ENCODE measurements at regions not wholly inside any gene's neighbourhood (a gene's known extent, or its start where the extent isn't known, plus 50 kb on each side); places are given as distances from the start of the nearest gene placed in this dataset.
"Not testable (repeated sequence)": the region's sequence is repeated elsewhere in the genome, so short reads cannot be mapped to it uniquely, and the experiment has no call there.

- not testable (repeated sequence) for DNase-seq (ENCODE audit: low read depth, low spot score)
Measured at GRCh38 chr13:57909833-57910232, 278.3 kb downstream of the PCDH17 start.

- no peak for DNase-seq (ENCODE audit: low read depth, low spot score)
Measured at GRCh38 chr13:57918086-57918485, 286.5 kb downstream of the PCDH17 start.

GRCh38 chr13:57918913-57919312 lies 287.4 kb downstream of the PCDH17 start:
- no peak for DNase-seq (ENCODE audit: low read depth, low spot score)

GRCh38 chr13:57925250-57925649 lies 293.7 kb downstream of the PCDH17 start:
- DNase-seq (ENCODE audit: low read depth, low spot score): no peak

- DNase-seq (ENCODE audit: low read depth, low spot score): no peak
Measured at GRCh38 chr13:57925751-57926150, 294.2 kb downstream of the PCDH17 start.

GRCh38 chr13:57932061-57932460 lies 300.5 kb downstream of the PCDH17 start:
- DNase-seq (ENCODE audit: low read depth, low spot score): no peak

GRCh38 chr13:57933606-57934005 lies 302.1 kb downstream of the PCDH17 start:
- no peak for DNase-seq (ENCODE audit: low read depth, low spot score)

GRCh38 chr13:57935965-57936364 lies 304.4 kb downstream of the PCDH17 start:
- no peak for DNase-seq (ENCODE audit: low read depth, low spot score)

- no peak for DNase-seq (ENCODE audit: low read depth, low spot score)
Measured at GRCh38 chr13:57946361-57946760, 314.8 kb downstream of the PCDH17 start.

- no peak for DNase-seq (ENCODE audit: low read depth, low spot score)
Measured at GRCh38 chr13:57948884-57949283, 317.3 kb downstream of the PCDH17 start.

GRCh38 chr13:57969951-57970350 lies 338.4 kb downstream of the PCDH17 start:
- DNase-seq (ENCODE audit: low read depth, low spot score): no peak

GRCh38 chr13:57970404-57970803 lies 338.9 kb downstream of the PCDH17 start:
- DNase-seq (ENCODE audit: low read depth, low spot score): no peak

GRCh38 chr13:57982782-57983181 lies 351.2 kb downstream of the PCDH17 start:
- no peak for DNase-seq (ENCODE audit: low read depth, low spot score)

GRCh38 chr13:57988276-57988675 lies 356.7 kb downstream of the PCDH17 start:
- DNase-seq (ENCODE audit: low read depth, low spot score): no peak

- no peak for DNase-seq (ENCODE audit: low read depth, low spot score)
Measured at GRCh38 chr13:57991041-57991440, 359.5 kb downstream of the PCDH17 start.

- no peak for DNase-seq (ENCODE audit: low read depth, low spot score)
Measured at GRCh38 chr13:57992416-57992815, 360.9 kb downstream of the PCDH17 start.

GRCh38 chr13:57996717-57997116 lies 365.2 kb downstream of the PCDH17 start:
- no peak for DNase-seq (ENCODE audit: low read depth, low spot score)

GRCh38 chr13:58004751-58005150 lies 373.2 kb downstream of the PCDH17 start:
- DNase-seq (ENCODE audit: low read depth, low spot score): no peak

GRCh38 chr13:58018020-58018419 lies 386.5 kb downstream of the PCDH17 start:
- no peak for DNase-seq (ENCODE audit: low read depth, low spot score)

GRCh38 chr13:58018865-58019264 lies 387.3 kb downstream of the PCDH17 start:
- DNase-seq (ENCODE audit: low read depth, low spot score): no peak

GRCh38 chr13:58024103-58024502 lies 392.6 kb downstream of the PCDH17 start:
- no peak for DNase-seq (ENCODE audit: low read depth, low spot score)

GRCh38 chr13:58025821-58026220 lies 394.3 kb downstream of the PCDH17 start:
- no peak for DNase-seq (ENCODE audit: low read depth, low spot score)

GRCh38 chr13:58032676-58033460 lies 401.3 kb downstream of the PCDH17 start:
- no peak for DNase-seq (ENCODE audit: low read depth, low spot score)

- no peak for DNase-seq (ENCODE audit: low read depth, low spot score)
Measured at GRCh38 chr13:58043971-58044370, 412.4 kb downstream of the PCDH17 start.

All from iPS DF 19.7 (cell line).